ENCODE measurements at regions not wholly inside any gene's neighbourhood (a gene's known extent, or its start where the extent isn't known, plus 50 kb on each side); places are given as distances from the start of the nearest gene placed in this dataset.

DNA sequence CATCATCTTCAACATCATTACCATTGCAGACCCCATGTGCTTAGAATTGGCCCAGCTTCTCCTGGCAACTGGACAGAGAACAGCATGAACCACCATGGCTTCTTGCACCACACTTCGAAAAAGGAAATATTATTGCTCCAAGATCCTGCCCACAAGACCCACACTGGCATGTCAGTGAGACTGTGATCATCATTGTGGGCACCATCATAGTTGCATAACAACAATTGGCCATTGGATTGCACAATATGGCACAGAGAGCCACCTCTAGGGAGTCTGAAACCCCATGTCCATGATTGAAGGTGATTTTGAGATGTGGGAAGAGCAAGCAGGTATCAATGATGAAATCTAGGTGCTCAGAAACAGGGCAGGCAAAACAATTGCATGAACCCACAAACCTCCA, 918.9 kb downstream of the GRID1 start:
- ChIA-PET CTCF (no interaction called here), POLR2A (no interaction called here)
- DNase-seq (ENCODE audit: extremely low spot score) = no peak
- TF ChIP-seq LEF1 (IDR thresholded peaks at IDR 0.05; ENCODE audit: borderline replicate concordance) = no peak
- TF ChIP-seq FOXA1 (IDR thresholded peaks at IDR 0.05) = no peak
- no peak for TF ChIP-seq SUZ12 (IDR thresholded peaks at IDR 0.05)
- TF ChIP-seq TARDBP (IDR thresholded peaks at IDR 0.05) = no peak
- no peak for TF ChIP-seq ARNT (IDR thresholded peaks at IDR 0.05)
- no peak for TF ChIP-seq ZNF384 (IDR thresholded peaks at IDR 0.05)
- TF ChIP-seq CTBP1 (IDR thresholded peaks at IDR 0.05; ENCODE audit: borderline replicate concordance) = no peak
- no peak for TF ChIP-seq FOXM1 (IDR thresholded peaks at IDR 0.05; ENCODE audit: borderline replicate concordance)
- TF ChIP-seq ELF4 (IDR thresholded peaks at IDR 0.05) = no peak
- TF ChIP-seq SP1 (IDR thresholded peaks at IDR 0.05) = no peak

DNA sequence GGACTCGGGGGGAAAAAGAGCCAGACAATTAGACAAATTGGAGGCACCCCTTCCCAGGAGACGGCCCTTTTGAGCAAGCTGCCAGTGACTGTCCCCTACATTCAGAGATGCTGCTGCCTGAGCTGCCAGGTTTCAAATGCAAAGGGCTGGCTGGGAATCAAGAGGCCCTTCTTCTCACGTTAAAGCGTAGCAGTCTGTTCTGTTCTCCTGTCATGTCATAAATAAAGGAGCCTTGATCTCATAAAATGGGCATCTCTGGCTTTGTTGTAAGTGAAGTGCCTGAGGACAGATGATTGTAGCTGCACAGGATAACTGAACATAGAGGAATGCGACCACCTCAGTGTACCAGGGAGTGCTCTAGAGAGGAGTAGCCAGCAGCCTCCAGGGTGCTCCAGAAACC, 917.9 kb downstream of the GRID1 start:
- TF ChIP-seq, protein P1, sequence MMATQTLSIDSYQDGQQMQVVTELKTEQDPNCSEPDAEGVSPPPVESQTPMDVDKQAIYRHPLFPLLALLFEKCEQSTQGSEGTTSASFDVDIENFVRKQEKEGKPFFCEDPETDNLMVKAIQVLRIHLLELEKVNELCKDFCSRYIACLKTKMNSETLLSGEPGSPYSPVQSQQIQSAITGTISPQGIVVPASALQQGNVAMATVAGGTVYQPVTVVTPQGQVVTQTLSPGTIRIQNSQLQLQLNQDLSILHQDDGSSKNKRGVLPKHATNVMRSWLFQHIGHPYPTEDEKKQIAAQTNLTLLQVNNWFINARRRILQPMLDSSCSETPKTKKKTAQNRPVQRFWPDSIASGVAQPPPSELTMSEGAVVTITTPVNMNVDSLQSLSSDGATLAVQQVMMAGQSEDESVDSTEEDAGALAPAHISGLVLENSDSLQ (IDR thresholded peaks at IDR 0.05) = no peak
- TF ChIP-seq FOXA1 (IDR thresholded peaks at IDR 0.05) (no peak), L3MBTL2 (conservative IDR thresholded peaks at IDR 0.05) (no peak), NFRKB (IDR thresholded peaks at IDR 0.05) (no peak), FOXK2 (IDR thresholded peaks at IDR 0.05) (no peak), BHLHE40 (IDR thresholded peaks at IDR 0.05; ENCODE audit: borderline replicate concordance) (no peak), FOXM1 (IDR thresholded peaks at IDR 0.05; ENCODE audit: borderline replicate concordance) (no peak), CTBP1 (IDR thresholded peaks at IDR 0.05; ENCODE audit: borderline replicate concordance) (no peak), TARDBP (IDR thresholded peaks at IDR 0.05) (no peak), SP1 (IDR thresholded peaks at IDR 0.05) (no peak), ELF4 (IDR thresholded peaks at IDR 0.05) (no peak), ZNF384 (IDR thresholded peaks at IDR 0.05) (no peak)
- DNase-seq (ENCODE audit: extremely low spot score) = no peak
- POLR2A ChIA-PET = no interaction called here
- CTCF ChIA-PET = interaction anchor here (0.7 kb wide), 1 partner anchor 547 kb away, joined by 3 read pairs; no protein-coding TSS in a partner anchor

DNA sequence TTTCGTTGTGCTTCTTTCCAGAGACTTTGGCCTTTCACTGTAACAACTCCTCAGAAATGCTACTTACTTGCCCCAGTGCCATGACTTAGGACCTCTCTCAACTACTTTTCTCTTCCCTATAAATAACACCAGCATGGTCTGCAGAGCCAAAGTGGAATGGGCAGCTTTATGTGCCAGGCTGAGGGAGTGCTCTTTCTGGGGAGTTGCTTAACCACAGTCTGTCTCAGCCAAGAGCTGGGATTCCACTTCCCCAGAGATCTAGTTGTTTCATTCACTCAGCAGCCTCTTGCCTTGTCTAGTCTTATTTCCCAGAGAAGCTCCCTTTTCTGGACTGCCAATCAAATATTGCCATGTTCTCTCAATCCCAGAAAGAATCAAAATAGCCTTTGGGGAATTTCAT, 912.2 kb downstream of the GRID1 start:
- ChIA-PET CTCF (no interaction called here), POLR2A (no interaction called here)
- DNase-seq (ENCODE audit: extremely low spot score) = no peak
- TF ChIP-seq NFRKB (IDR thresholded peaks at IDR 0.05) = no peak
- TF ChIP-seq SP1 (IDR thresholded peaks at IDR 0.05) = no peak
- no peak for TF ChIP-seq ELF4 (IDR thresholded peaks at IDR 0.05)
- TF ChIP-seq, protein P1 (IDR thresholded peaks at IDR 0.05) = no peak
- no peak for TF ChIP-seq FOXK2 (IDR thresholded peaks at IDR 0.05)
- no peak for TF ChIP-seq ZNF384 (IDR thresholded peaks at IDR 0.05)
- TF ChIP-seq L3MBTL2 (conservative IDR thresholded peaks at IDR 0.05) = no peak
- no peak for TF ChIP-seq TARDBP (IDR thresholded peaks at IDR 0.05)
- TF ChIP-seq CTBP1 (IDR thresholded peaks at IDR 0.05; ENCODE audit: borderline replicate concordance) = no peak
- TF ChIP-seq FOXM1 (IDR thresholded peaks at IDR 0.05; ENCODE audit: borderline replicate concordance) = no peak
- TF ChIP-seq FOXA1 (IDR thresholded peaks at IDR 0.05) = no peak
- no peak for TF ChIP-seq ARNT (IDR thresholded peaks at IDR 0.05)
- TF ChIP-seq HDGF (IDR thresholded peaks at IDR 0.05; ENCODE audit: borderline replicate concordance) = no peak

DNA sequence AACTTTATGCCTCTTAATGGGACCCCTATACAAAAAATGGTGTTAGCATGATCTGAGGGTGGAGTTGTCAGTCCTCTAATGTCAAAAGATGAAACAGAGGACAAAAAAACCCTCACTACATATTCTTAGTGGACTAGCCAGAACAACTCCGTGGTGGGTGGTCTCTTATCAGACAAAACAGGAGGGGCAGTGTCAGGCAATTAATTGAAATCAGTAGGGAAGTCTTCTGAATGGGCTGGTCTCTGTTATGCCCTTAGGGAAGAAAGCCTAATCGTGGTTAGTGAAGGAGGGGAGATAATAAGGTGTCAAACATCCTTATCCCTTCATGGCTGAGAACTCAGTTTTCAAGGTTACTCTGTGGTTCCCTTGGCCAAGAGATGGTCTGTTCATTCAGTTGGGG, 909.4 kb downstream of the GRID1 start:
- no peak for TF ChIP-seq LEF1 (IDR thresholded peaks at IDR 0.05; ENCODE audit: borderline replicate concordance)
- TF ChIP-seq ARNT (IDR thresholded peaks at IDR 0.05) = no peak
- no peak for TF ChIP-seq CTBP1 (IDR thresholded peaks at IDR 0.05; ENCODE audit: borderline replicate concordance)
- no peak for TF ChIP-seq FOXA1 (IDR thresholded peaks at IDR 0.05)
- CTCF ChIA-PET = no interaction called here

DNA sequence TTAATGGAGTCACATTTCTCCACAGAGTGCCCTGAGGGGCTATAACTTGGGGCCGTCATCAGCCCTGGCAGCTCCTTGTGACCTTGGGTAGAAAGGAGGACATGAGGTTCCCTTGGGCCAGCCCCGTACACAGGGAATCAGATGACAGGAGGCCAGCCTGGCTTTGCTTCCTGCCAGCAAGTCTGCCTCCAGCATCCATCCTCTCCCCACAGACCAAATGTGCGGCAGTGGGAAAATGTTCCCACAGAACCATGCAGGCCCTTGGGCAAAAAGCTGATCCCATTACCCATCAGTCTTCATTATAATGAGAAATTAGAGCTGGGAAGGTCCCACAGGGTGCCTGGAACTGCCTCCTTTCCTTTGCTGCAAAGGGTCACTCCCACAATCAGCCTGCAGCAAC, 908.3 kb downstream of the GRID1 start:
- ChIA-PET CTCF (no interaction called here), POLR2A (no interaction called here)
- DNase-seq (ENCODE audit: extremely low spot score) = no peak
- TF ChIP-seq ELF4 (IDR thresholded peaks at IDR 0.05) (no peak), HDGF (IDR thresholded peaks at IDR 0.05; ENCODE audit: borderline replicate concordance) (no peak)

More for the DNA sequence above, 909.4 kb downstream of the GRID1 start:
- no peak for DNase-seq (ENCODE audit: extremely low spot score)
- POLR2A ChIA-PET = no interaction called here

DNA sequence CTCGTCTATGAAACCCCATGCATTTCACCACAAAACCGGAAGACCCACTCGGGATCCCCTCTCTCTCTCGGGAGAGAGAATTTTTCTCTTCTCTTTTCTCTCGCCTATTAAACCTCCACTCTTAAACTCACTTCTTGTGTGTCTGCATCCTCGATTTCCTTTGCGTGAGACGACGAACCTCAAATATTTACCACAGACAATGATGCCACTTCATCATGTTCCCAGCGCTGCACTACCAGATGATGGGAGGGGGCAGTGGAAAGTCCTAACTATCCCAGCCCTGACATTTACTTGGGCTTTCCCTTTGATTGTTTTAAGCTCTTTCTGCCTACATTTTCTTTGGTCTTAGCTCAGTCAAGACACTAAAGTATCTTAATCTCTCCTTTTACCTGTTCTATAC, 906.7 kb downstream of the GRID1 start:
- ChIA-PET CTCF (no interaction called here), POLR2A (no interaction called here)
- DNase-seq (ENCODE audit: extremely low spot score) = no peak

DNA sequence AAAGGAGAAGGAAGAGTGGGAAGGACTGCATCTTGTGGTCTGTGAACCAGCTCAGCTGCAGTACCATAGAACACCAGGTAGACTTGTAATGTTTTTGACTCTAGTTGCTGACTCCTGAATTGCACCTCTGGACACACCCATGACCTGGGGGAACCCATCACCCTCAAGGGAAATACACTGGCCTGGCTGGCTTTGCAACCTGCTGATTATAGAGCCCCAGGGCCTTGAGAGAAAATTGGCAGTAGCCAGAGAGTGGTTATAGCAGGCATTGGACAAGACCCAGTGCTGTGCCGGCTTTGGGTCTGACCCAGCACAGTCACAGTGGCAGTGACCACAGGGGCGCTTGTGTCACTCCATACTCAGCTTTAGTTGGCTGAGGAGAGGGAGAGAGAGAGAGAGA, 902.3 kb downstream of the GRID1 start:
- TF ChIP-seq BHLHE40 (IDR thresholded peaks at IDR 0.05; ENCODE audit: borderline replicate concordance) = no peak
- TF ChIP-seq L3MBTL2 (conservative IDR thresholded peaks at IDR 0.05) = no peak
- no peak for TF ChIP-seq FOXM1 (IDR thresholded peaks at IDR 0.05; ENCODE audit: borderline replicate concordance)
- no peak for TF ChIP-seq FOXK2 (IDR thresholded peaks at IDR 0.05)
- TF ChIP-seq SUZ12 (IDR thresholded peaks at IDR 0.05) = no peak
- no peak for TF ChIP-seq SP1 (IDR thresholded peaks at IDR 0.05)
- TF ChIP-seq LEF1 (IDR thresholded peaks at IDR 0.05; ENCODE audit: borderline replicate concordance) = no peak
- TF ChIP-seq TARDBP (IDR thresholded peaks at IDR 0.05) = no peak
- no peak for TF ChIP-seq ARNT (IDR thresholded peaks at IDR 0.05)
- TF ChIP-seq ELF4 (IDR thresholded peaks at IDR 0.05) = no peak
- DNase-seq (ENCODE audit: extremely low spot score) = no peak
- ChIA-PET POLR2A (no interaction called here), CTCF (no interaction called here)

More for the DNA sequence above, 906.7 kb downstream of the GRID1 start:
- TF ChIP-seq NFRKB (IDR thresholded peaks at IDR 0.05) = no peak
- TF ChIP-seq SP1 (IDR thresholded peaks at IDR 0.05) = no peak
- TF ChIP-seq BHLHE40 (IDR thresholded peaks at IDR 0.05; ENCODE audit: borderline replicate concordance) = no peak
- TF ChIP-seq FOXK2 (IDR thresholded peaks at IDR 0.05) = no peak
- no peak for TF ChIP-seq SUZ12 (IDR thresholded peaks at IDR 0.05)
- no peak for TF ChIP-seq ELF4 (IDR thresholded peaks at IDR 0.05)
- TF ChIP-seq L3MBTL2 (conservative IDR thresholded peaks at IDR 0.05) = no peak
- TF ChIP-seq LEF1 (IDR thresholded peaks at IDR 0.05; ENCODE audit: borderline replicate concordance) = no peak
- TF ChIP-seq TARDBP (IDR thresholded peaks at IDR 0.05) = no peak
- TF ChIP-seq, protein P1 (IDR thresholded peaks at IDR 0.05) = no peak
- TF ChIP-seq FOXA1 (IDR thresholded peaks at IDR 0.05) = no peak

Measured in HEK293T (cell line).